Calu3 (cell line): ENCODE measurements at regions not wholly inside any gene's neighbourhood (a gene's known extent, or its start where the extent isn't known, plus 50 kb on each side); places are given as distances from the start of the nearest gene placed in this dataset.

Experiments used
- BruUV-seq: library from RNA; stranded (reverse); fragments of 400-500 nt; replicated peaks from 2 replicates; lab custom pipeline; 2021; lab: Mats Ljungman, UMichigan
- CTCF ChIA-PET: fragments of 300-600 bp; sonication (Branson Sonifier 250); formaldehyde crosslinking; loops from one replicate; lab custom pipeline; 2022; ENCODE audit warnings: antibody characterized with exemption; lab: Charles Lee
- DNase-seq: peaks from one replicate; pipeline ENCODE4 v3.0.0; 2022
- H3K27ac Mint-ChIP-seq: one replicate; pipeline ENCODE4 v1.8.0; 2022; ENCODE audit warnings: mixed read lengths; ENCODE audit not compliant: unreplicated experiment
- H3K27me3 Mint-ChIP-seq: one replicate; pipeline ENCODE4 v1.8.0; 2022; ENCODE audit warnings: mixed read lengths; ENCODE audit not compliant: unreplicated experiment
- H3K36me3 Mint-ChIP-seq: one replicate; pipeline ENCODE4 v1.8.0; 2022; ENCODE audit warnings: mild to moderate bottlenecking, moderate library complexity, mixed read lengths; ENCODE audit not compliant: insufficient read depth, unreplicated experiment
- H3K4me1 Mint-ChIP-seq: one replicate; pipeline ENCODE4 v1.8.0; 2022; ENCODE audit warnings: mild to moderate bottlenecking, low read depth, mixed read lengths; ENCODE audit not compliant: unreplicated experiment
- H3K4me3 Mint-ChIP-seq: one replicate; pipeline ENCODE4 v1.8.0; 2022; ENCODE audit warnings: mild to moderate bottlenecking, low read depth, moderate library complexity, mixed read lengths; ENCODE audit not compliant: unreplicated experiment
- H3K9me3 Mint-ChIP-seq: one replicate; pipeline ENCODE4 v1.8.0; 2022; ENCODE audit warnings: low read depth, mixed read lengths; ENCODE audit not compliant: unreplicated experiment
- intact Hi-C: fragments of 100-400 bp; cut with micrococcal nuclease; formaldehyde crosslinking; loops from one replicate; pipeline ENCODE4 v1.10.0; 2022; ENCODE audit not compliant: unreplicated experiment
- TF ChIP-seq, protein P1 (sequence below): fragments of 200-600 bp; IDR thresholded peaks from one replicate; pipeline ENCODE4 v1.8.0; 2022; ENCODE audit warnings: antibody characterized with exemption; ENCODE audit not compliant: unreplicated experiment

DNA sequence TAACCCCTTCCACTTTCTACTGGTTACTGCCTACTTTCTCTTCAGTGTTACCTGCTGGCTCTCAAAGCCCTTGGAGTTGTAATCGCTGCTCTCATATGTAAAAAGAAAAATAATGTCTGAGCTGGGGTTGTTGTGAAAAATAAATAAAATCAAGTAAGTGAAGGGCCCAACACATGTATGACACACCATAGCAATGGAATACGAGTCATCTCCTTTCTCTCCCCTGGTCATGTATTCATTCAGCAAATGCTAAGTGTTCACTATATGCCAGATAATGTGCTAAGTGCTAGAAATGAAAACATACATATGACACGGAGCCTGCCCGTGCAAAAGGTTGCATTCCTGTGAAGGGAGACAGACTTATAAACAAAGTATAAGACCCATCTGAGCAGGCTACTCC lies 535.0 kb downstream of the RFC3 start:
- no TSS peak for BruUV-seq
- H3K27me3 Mint-ChIP-seq: no peaks in the 10 kb centered on the region
- no peak for DNase-seq
- H3K36me3 Mint-ChIP-seq: no peaks in the 10 kb centered on the region
- H3K9me3 Mint-ChIP-seq: peaks cover 4% of the 10 kb centered on the region
- no peak overlapping the region for H3K27ac Mint-ChIP-seq
- TF ChIP-seq, protein P1, sequence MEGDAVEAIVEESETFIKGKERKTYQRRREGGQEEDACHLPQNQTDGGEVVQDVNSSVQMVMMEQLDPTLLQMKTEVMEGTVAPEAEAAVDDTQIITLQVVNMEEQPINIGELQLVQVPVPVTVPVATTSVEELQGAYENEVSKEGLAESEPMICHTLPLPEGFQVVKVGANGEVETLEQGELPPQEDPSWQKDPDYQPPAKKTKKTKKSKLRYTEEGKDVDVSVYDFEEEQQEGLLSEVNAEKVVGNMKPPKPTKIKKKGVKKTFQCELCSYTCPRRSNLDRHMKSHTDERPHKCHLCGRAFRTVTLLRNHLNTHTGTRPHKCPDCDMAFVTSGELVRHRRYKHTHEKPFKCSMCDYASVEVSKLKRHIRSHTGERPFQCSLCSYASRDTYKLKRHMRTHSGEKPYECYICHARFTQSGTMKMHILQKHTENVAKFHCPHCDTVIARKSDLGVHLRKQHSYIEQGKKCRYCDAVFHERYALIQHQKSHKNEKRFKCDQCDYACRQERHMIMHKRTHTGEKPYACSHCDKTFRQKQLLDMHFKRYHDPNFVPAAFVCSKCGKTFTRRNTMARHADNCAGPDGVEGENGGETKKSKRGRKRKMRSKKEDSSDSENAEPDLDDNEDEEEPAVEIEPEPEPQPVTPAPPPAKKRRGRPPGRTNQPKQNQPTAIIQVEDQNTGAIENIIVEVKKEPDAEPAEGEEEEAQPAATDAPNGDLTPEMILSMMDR: no peak
- H3K4me3 Mint-ChIP-seq: no peak overlapping the region
- peaks cover 20% of the 10 kb centered on the region for H3K4me1 Mint-ChIP-seq
- CTCF ChIA-PET: no interaction called here
- intact Hi-C loops: no loop called here

DNA sequence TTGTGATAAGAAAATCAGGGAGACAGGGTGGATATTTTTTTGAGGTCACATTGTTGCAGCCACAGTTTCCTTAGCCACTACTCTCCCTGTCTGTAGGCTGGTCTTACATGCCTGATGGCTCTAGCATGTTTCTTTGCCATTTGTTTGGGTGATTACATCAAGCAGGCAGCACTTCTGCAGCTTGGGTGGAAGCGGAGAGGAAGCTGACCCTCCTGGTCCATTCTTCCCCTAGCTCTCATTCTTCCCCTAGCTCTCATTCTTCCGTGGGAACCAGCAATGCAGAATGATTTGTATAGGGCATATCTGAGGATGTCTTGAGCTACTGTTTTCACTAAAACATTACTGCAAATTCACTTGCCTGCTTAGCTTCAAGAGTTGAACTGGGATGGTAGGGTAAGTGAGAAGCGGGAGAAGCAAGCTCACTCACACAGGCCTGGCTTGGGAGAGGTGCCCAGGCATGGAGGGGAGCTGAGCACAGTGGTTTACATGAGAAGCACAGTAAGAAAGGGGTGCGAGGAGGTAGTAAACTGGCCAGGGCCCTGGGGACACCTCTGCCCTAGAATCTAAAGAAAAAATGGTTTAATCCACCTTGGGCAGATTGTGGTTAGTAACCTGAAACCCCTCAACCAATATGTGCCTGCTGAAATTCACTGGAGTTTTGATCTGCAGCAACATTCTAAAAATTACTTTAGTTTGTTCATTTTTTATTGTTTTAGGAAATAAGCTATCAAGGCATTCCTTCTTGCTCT lies 538.9 kb downstream of the RFC3 start:
- H3K36me3 Mint-ChIP-seq: no peaks in the 10 kb centered on the region
- CTCF ChIA-PET: interaction anchor here (1.3 kb wide), 1 partner anchor 14 kb away, joined by 3 read pairs; no protein-coding TSS in a partner anchor
- H3K4me3 Mint-ChIP-seq: no peak overlapping the region
- BruUV-seq: no TSS peak
- no peaks in the 10 kb centered on the region for H3K27me3 Mint-ChIP-seq
- H3K27ac Mint-ChIP-seq: no peak overlapping the region
- TF ChIP-seq, protein P1: no peak
- no peaks in the 10 kb centered on the region for H3K4me1 Mint-ChIP-seq
- no peaks in the 10 kb centered on the region for H3K9me3 Mint-ChIP-seq
- no peak for DNase-seq
- intact Hi-C loops: no loop called here

DNA sequence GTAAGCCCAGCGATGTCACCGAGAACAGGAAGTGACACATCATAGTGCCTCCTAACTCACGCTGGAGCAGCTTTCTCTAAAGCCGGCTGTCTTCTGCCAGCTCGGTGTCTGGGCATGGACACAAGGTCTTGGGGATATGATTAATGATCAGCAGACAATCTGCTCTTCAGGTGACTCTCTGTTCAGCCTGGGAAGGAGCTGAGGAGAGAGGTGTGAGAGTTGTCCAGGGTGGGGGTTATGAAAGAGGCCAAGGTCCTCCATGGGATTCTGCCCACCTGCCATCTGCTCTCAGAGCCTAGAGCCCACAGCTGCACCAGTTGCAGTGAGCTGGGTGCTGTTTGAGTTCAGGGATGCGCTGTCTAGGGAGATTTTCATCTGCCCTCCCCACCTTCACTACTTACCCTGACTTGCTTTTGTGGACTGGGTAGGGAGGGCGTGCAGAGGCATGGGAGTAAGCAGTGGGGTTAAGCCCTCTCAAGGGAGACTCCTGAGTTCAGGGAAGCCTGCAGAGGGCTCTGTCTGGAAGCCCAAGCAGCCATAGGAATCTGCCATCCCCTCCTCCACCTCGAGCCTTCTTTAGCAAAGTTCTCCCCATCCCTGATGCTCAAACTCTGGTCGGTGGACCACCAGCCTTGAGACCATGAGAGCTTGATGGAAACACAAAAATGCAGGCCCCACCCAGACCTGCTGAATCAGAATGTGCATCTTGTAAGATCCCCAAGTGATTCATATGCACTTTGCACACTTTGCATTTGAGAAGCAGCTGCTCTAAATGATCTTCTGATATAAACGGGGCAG lies 539.7 kb downstream of the RFC3 start:
- intact Hi-C loops: no loop called here
- Mint-ChIP-seq H3K27ac (no peak overlapping the region), H3K9me3 (no peaks in the 10 kb centered on the region), H3K4me3 (no peak overlapping the region), H3K4me1 (no peaks in the 10 kb centered on the region), H3K36me3 (no peaks in the 10 kb centered on the region), H3K27me3 (no peaks in the 10 kb centered on the region)
- TF ChIP-seq, protein P1: no peak
- CTCF ChIA-PET: interaction anchor here (1.3 kb wide), 1 partner anchor 15 kb away, joined by 3 read pairs; no protein-coding TSS in a partner anchor
- DNase-seq: no peak
- no TSS peak for BruUV-seq

DNA sequence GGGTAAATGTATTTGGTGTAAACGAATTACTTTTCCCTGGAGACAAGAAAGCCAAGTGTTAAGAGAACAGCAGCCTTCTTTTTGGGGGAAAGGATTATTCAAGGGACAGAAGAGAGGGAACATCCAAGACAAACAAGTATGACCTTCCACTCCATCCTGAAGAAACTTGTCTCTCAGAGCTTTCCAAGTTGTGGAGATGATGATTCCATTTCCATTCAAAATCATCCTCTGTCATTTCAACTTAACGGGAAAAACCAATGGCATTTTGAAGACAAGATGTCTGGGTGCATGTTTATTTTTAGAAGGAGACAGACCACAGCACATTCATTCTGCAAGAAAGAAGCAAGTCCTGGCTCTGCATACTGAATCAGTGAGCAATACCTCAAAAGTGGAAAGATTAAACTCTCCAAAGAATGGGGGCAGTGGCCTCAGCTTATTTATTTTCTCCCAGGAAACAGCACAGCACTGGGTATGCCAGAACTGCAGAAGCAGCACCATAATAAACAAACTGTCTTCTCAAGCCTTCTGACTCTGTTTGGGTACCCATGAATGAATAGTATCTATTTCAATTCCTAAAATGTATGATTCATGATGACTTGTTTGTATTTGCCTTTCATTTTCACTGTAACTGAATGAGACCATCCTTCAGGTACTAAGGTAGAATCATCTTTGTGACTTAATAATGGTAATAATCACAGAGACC lies 541.0 kb downstream of the RFC3 start:
- H3K27me3 Mint-ChIP-seq: no peaks in the 10 kb centered on the region
- CTCF ChIA-PET: no interaction called here
- intact Hi-C loops: no loop called here
- no peaks in the 10 kb centered on the region for H3K4me1 Mint-ChIP-seq
- no peak overlapping the region for H3K4me3 Mint-ChIP-seq
- no peaks in the 10 kb centered on the region for H3K36me3 Mint-ChIP-seq
- TF ChIP-seq, protein P1: no peak
- H3K9me3 Mint-ChIP-seq: no peaks in the 10 kb centered on the region
- BruUV-seq: no TSS peak
- no peak for DNase-seq
- H3K27ac Mint-ChIP-seq: no peak overlapping the region
